ENCODE measurements at regions not wholly inside any gene's neighbourhood (a gene's known extent, or its start where the extent isn't known, plus 50 kb on each side); places are given as distances from the start of the nearest gene placed in this dataset.
A peak's percentile ranks its signal among the peaks of the same experiment; 100 is the strongest.

- no peak for TF ChIP-seq CTCF (IDR thresholded peaks at IDR 0.05; ENCODE audit: borderline replicate concordance, extremely low read depth, insufficient read depth)
- DNase-seq (peak in 1 of 5 donors; percentile 63), FAIRE-seq (no peak)
- Histone ChIP-seq H3K36me3 (ENCODE audit: control insufficient read depth in 2 of 3, insufficient read depth in 3 of 3, low read length in 3 of 3) (no peaks in the 10 kb centered on the region), H3K9me3 (ENCODE audit: control insufficient read depth in 2 of 3, insufficient read depth in 1 of 3, low read length in 3 of 3) (no peaks in the 10 kb centered on the region), H3K27me3 (ENCODE audit: control insufficient read depth, insufficient read depth, low read length) (no peaks in the 10 kb centered on the region), H3K4me1 (ENCODE audit: control insufficient read depth in 2 of 3, insufficient read depth in 2 of 3, low read depth in 1 of 3, low read length in 3 of 3) (no peaks in the 10 kb centered on the region), H3K9ac (ENCODE audit: low read length in 3 of 3) (no peak overlapping the region), H3K27ac (ENCODE audit: low read depth in 2 of 2, low read length in 2 of 2) (no peak overlapping the region), H3K4me3 (ENCODE audit: low read length in 3 of 3) (no peak overlapping the region)
- intact Hi-C loops (cut with DNase I): no loop called here
These were observed 1257.5 kb upstream of the ACVR2A start for GRCh38 chr2:146587291-146587713.

GRCh38 chr2:146584316-146584715 lies 1260.5 kb upstream of the ACVR2A start:
- no peaks in the 10 kb centered on the region for H3K4me1 ChIP-seq (ENCODE audit: control insufficient read depth in 2 of 3, insufficient read depth in 2 of 3, low read depth in 1 of 3, low read length in 3 of 3)
- TF ChIP-seq CTCF (IDR thresholded peaks at IDR 0.05; ENCODE audit: borderline replicate concordance, extremely low read depth, insufficient read depth): no peak
- H3K27me3 ChIP-seq (ENCODE audit: control insufficient read depth, insufficient read depth, low read length): no peaks in the 10 kb centered on the region
- H3K9me3 ChIP-seq (ENCODE audit: control insufficient read depth in 2 of 3, insufficient read depth in 1 of 3, low read length in 3 of 3): no peaks in the 10 kb centered on the region
- FAIRE-seq (no peak), DNase-seq (no peak)
- H3K27ac ChIP-seq (ENCODE audit: low read depth in 2 of 2, low read length in 2 of 2): no peak overlapping the region
- no peak overlapping the region for H3K9ac ChIP-seq (ENCODE audit: low read length in 3 of 3)
- no peak overlapping the region for H3K4me3 ChIP-seq (ENCODE audit: low read length in 3 of 3)
- intact Hi-C loops (cut with DNase I): no loop called here
- no peaks in the 10 kb centered on the region for H3K36me3 ChIP-seq (ENCODE audit: control insufficient read depth in 2 of 3, insufficient read depth in 3 of 3, low read length in 3 of 3)

GRCh38 chr2:146579147-146579930 lies 1265.5 kb upstream of the ACVR2A start:
- Histone ChIP-seq H3K9me3 (ENCODE audit: control insufficient read depth in 2 of 3, insufficient read depth in 1 of 3, low read length in 3 of 3) (no peaks in the 10 kb centered on the region), H3K27ac (ENCODE audit: low read depth in 2 of 2, low read length in 2 of 2) (no peak overlapping the region), H3K9ac (ENCODE audit: low read length in 3 of 3) (no peak overlapping the region), H3K4me1 (ENCODE audit: control insufficient read depth in 2 of 3, insufficient read depth in 2 of 3, low read depth in 1 of 3, low read length in 3 of 3) (no peaks in the 10 kb centered on the region), H3K4me3 (ENCODE audit: low read length in 3 of 3) (no peak overlapping the region), H3K36me3 (ENCODE audit: control insufficient read depth in 2 of 3, insufficient read depth in 3 of 3, low read length in 3 of 3) (no peaks in the 10 kb centered on the region), H3K27me3 (ENCODE audit: control insufficient read depth, insufficient read depth, low read length) (no peaks in the 10 kb centered on the region)
- intact Hi-C loops (cut with DNase I): no loop called here
- TF ChIP-seq CTCF (IDR thresholded peaks at IDR 0.05; ENCODE audit: borderline replicate concordance, extremely low read depth, insufficient read depth): no peak
- no peak for FAIRE-seq
- no peak for DNase-seq

Measured in kidney (tissue), 13 donors.